C4-2B (cell line): ENCODE measurements at regions not wholly inside any gene's neighbourhood (a gene's known extent, or its start where the extent isn't known, plus 50 kb on each side); places are given as distances from the start of the nearest gene placed in this dataset.

Experiments
- CTCF ChIP-seq: fragments of 450-650 bp; conservative IDR thresholded peaks from 2 replicates; pipeline ENCODE4 v1.5.1; 2017; ENCODE audit warnings: mild to moderate bottlenecking
- ZFX ChIP-seq: fragments of 450-650 bp; IDR thresholded peaks from 2 replicates; pipeline ENCODE4 v1.6.1; 2017

- TF ChIP-seq CTCF = no peak
- no peak for TF ChIP-seq ZFX
Observed at GRCh38 chr3:43866529-43867353, 176.0 kb downstream of the ABHD5 start.
